ENCODE measurements at regions not wholly inside any gene's neighbourhood (a gene's known extent, or its start where the extent isn't known, plus 50 kb on each side); places are given as distances from the start of the nearest gene placed in this dataset.

- TF ChIP-seq MAX (IDR thresholded peaks at IDR 0.05) (no peak), CTCF (IDR thresholded peaks at IDR 0.05) (no peak), USF2 (IDR thresholded peaks at IDR 0.05) (no peak), CBX2 (IDR thresholded peaks at IDR 0.05; ENCODE audit: borderline replicate concordance, low read depth) (no peak), CEBPB (IDR thresholded peaks at IDR 0.05) (no peak), POLR2A (IDR thresholded peaks at IDR 0.05; ENCODE audit: low read length) (no peak), RFX5 (IDR thresholded peaks at IDR 0.05) (no peak), CHD4 (IDR thresholded peaks at IDR 0.05; ENCODE audit: borderline replicate concordance) (no peak), REST (IDR thresholded peaks at IDR 0.05) (no peak), KDM5A (IDR thresholded peaks at IDR 0.05) (no peak)
Measured at GRCh38 chr6:17047889-17048288, 54.0 kb upstream of the STMND1 start.
